GM20000 (cell line): ENCODE measurements at regions not wholly inside any gene's neighbourhood (a gene's known extent, or its start where the extent isn't known, plus 50 kb on each side); places are given as distances from the start of the nearest gene placed in this dataset.

Source experiments
- DNase-seq: peaks from one replicate; pipeline ENCODE4 v3.0.0; 2012; ENCODE audit warnings: low spot score
- TF ChIP-seq, protein P1 (sequence below): IDR thresholded peaks from 2 replicates; pipeline ENCODE4 v1.5.1; 2012; ENCODE audit warnings: mild to moderate bottlenecking, control low read depth; ENCODE audit errors: extremely low read depth, missing control alignments

DNA sequence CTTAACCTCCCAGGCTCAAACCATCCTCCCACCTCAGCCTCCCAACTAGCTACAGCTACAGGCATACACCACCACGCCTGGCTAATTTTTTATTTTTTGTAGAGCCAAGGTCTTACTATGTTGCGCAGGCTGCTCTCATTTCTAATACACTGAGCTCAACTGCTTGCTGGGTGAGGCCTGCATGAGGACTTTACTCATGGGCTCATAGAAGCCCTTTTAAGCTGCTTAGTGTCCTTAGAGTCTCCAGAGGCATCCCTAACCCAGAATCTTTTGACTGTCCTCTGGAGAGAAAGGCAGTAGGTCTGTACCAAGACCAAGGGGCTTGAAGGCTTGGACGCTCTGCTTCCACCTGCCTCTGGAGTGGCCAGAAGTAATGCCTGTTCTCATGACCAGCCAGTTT is 141.6 kb downstream of the TM9SF2 start:
- DNase-seq: no peak
- TF ChIP-seq, protein P1, sequence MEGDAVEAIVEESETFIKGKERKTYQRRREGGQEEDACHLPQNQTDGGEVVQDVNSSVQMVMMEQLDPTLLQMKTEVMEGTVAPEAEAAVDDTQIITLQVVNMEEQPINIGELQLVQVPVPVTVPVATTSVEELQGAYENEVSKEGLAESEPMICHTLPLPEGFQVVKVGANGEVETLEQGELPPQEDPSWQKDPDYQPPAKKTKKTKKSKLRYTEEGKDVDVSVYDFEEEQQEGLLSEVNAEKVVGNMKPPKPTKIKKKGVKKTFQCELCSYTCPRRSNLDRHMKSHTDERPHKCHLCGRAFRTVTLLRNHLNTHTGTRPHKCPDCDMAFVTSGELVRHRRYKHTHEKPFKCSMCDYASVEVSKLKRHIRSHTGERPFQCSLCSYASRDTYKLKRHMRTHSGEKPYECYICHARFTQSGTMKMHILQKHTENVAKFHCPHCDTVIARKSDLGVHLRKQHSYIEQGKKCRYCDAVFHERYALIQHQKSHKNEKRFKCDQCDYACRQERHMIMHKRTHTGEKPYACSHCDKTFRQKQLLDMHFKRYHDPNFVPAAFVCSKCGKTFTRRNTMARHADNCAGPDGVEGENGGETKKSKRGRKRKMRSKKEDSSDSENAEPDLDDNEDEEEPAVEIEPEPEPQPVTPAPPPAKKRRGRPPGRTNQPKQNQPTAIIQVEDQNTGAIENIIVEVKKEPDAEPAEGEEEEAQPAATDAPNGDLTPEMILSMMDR: no peak

DNA sequence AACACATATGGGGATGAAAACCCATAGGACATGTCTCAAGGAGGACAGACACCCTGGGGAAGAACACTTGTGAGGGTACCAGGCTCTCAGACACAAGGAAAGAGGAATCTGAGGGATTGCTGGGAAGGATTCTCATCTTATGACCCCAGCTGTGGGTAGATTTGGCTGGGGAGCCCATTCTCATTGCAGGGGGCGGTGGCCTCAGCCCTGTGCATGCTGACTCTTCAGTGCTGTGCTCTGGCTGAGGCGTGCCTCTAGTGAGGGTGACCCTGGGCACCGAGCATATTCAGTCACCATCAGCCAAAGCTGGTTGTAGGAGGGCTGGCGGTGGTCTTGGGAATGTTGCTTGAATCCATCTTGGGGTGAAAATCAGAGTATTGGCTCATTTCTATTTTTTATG is 140.7 kb downstream of the TM9SF2 start:
- DNase-seq: no peak
- TF ChIP-seq, protein P1: no peak

DNA sequence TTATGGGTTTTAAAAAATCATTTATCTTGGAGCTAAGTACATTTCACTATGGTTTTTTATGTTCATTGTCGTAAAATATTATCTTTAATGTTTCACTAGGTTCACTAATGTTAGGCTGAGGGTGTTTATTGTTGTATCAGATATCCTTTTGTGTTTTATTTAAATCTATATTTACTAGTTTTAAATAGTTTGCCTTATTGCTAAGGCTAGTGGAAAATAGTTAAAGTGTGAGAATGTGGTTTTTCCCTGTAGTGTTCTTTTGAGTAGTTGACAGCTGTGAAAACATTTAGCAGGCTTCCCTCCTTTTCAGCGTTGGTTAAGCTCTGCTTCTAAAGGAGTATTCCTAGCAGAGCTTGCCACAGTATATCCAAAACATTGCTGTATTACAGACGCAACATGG is 139.0 kb downstream of the TM9SF2 start:
- DNase-seq: no peak
- TF ChIP-seq, protein P1: no peak

DNA sequence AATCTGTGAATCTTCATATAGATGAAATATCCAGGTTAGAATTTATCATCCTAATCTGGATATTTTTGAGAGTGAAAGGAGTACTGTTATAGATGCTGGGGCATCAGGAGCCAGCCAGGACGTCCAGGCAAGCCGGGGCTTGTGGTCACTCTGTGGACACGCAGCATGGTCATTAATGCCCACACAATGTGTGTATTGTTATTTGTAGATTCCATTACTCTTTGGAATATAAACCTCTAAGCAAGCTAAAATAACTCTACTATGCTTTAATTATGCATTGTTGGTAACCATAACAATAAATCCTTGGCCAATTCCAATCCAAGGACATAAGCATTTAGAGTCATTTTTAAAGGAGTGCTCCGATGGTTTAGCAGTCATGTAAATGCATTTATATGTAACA is 137.9 kb downstream of the TM9SF2 start:
- TF ChIP-seq, protein P1: no peak
- DNase-seq: no peak

DNA sequence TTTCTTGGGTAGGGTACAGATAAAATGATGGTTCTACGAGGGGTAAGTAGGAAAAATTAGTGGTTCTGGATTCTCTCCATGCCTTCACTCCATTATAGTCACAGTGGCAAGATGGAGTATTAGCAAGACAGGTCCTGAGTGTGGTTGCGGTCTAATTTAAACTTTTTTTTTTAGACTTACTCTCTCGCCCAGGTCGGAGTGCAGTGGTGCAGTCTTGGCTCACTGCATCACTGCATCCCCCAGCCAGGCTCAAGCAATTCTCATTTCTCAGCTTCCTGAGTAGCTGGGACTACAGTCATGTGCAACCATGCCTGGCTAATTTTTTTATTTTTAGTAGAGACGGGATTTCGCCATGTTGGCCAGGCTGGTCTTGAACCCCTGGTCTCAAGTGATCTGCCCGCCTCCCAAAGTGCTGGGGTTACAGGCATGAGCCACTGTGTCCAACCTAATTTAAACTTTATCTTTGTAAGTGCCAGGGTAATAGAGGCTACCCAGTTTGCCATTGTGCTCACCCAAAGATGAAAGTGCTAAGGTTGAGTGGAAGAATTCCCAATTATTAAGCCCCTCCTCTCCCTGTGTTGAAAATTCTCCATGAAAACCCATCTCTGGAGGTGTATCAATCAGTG is 135.6 kb downstream of the TM9SF2 start:
- TF ChIP-seq, protein P1: no peak
- no peak for DNase-seq

DNA sequence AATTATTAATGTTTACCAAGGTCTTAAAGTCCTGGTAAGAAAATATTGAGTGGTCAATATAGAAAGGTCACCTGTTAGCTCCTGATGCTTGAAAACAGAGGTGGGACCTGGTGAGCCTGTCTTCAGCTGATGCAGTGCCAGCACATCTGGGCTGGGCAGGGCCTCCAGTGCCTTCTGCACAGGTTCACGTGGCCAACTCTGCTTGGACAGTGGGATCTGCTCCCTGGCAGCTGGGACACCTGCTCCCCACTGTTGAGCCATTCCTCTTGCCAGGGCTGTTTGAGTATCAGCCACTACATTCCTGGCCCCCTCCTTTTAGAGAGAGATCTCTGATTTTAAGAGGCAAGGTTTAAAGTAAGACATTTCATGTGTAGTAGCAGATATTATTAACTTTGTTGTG is 135.0 kb downstream of the TM9SF2 start:
- TF ChIP-seq, protein P1: no peak

DNA sequence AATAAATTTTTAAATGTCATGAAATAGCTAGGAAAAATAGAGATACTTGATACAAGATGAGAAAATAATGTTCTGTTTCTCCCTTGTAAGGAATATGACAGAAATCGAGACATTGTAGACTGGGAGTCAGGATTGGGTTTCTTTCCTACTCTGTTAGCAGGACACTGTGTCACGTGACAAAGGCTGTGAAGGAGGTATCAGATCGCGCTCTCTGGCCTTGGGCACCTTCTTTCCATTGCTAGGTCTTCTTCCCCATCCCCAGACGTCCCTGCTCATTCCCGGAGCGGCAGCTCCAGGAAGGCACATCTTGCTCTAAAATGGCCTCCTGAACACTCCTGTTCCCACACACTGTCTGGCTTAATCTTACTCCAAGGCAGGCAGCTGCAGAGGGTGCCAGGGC is 133.4 kb downstream of the TM9SF2 start:
- DNase-seq: no peak
- TF ChIP-seq, protein P1: no peak

More for the DNA sequence above, 135.0 kb downstream of the TM9SF2 start:
- DNase-seq: no peak
